Endodermal cell (in vitro differentiated cells): ENCODE measurements at regions not wholly inside any gene's neighbourhood (a gene's known extent, or its start where the extent isn't known, plus 50 kb on each side); places are given as distances from the start of the nearest gene placed in this dataset.

ENCODE experiments used
- DNase-seq: peaks from one replicate; pipeline ENCODE4 v3.0.0-alpha.2; 2017
- H3K27ac ChIP-seq: 2 replicates; pipeline ENCODE4 v1.5.1; 2013; ENCODE audit warnings: mild to moderate bottlenecking, low read depth, low read length, moderate library complexity
- H3K27me3 ChIP-seq: 2 replicates; pipeline ENCODE4 v1.6.1; 2013; ENCODE audit warnings: mild to moderate bottlenecking, low read length, moderate library complexity; ENCODE audit not compliant: insufficient read depth, control insufficient read depth, poor library complexity, severe bottlenecking
- H3K36me3 ChIP-seq: 2 replicates; pipeline ENCODE4 v1.7.0; 2013; ENCODE audit warnings: mild to moderate bottlenecking, low read length, moderate library complexity; ENCODE audit not compliant: control insufficient read depth, insufficient read depth
- H3K4me1 ChIP-seq: one replicate; pipeline ENCODE4 v1.7.0; 2013; ENCODE audit warnings: low read length; ENCODE audit not compliant: control insufficient read depth, insufficient read depth
- H3K4me3 ChIP-seq: 2 replicates; pipeline ENCODE4 v1.5.1; 2013; ENCODE audit warnings: mild to moderate bottlenecking, low read length, moderate library complexity
- H3K9ac ChIP-seq: 2 replicates; pipeline ENCODE4 v1.6.1; 2013; ENCODE audit warnings: mild to moderate bottlenecking, low read length, moderate library complexity; ENCODE audit not compliant: poor library complexity, severe bottlenecking; ENCODE audit errors: extremely low read depth
- H3K9me3 ChIP-seq: 2 replicates; pipeline ENCODE4 v1.6.1; 2013; ENCODE audit warnings: mild to moderate bottlenecking, low read length, moderate library complexity; ENCODE audit not compliant: control insufficient read depth
- H3K27ac Mint-ChIP-seq: 2 replicates; pipeline ENCODE4 v1.8.0; 2020; ENCODE audit warnings: mixed read lengths
- H3K27me3 Mint-ChIP-seq: 2 replicates; pipeline ENCODE4 v1.8.0; 2021; ENCODE audit warnings: mild to moderate bottlenecking, mixed read lengths; ENCODE audit not compliant: insufficient read depth
- H3K36me3 Mint-ChIP-seq: 2 replicates; pipeline ENCODE4 v1.8.0; 2020; ENCODE audit warnings: low read depth, mixed read lengths
- H3K4me1 Mint-ChIP-seq: 2 replicates; pipeline ENCODE4 v1.8.0; 2020; ENCODE audit warnings: mixed read lengths
- H3K4me3 Mint-ChIP-seq: 2 replicates; pipeline ENCODE4 v1.8.0; 2020; ENCODE audit warnings: mild to moderate bottlenecking, moderate library complexity, mixed read lengths
- H3K9me3 Mint-ChIP-seq: 2 replicates; pipeline ENCODE4 v1.8.0; 2020; ENCODE audit warnings: mild to moderate bottlenecking, mixed read lengths
- WGBS, 2 experiments: methylation state at CpG; one replicate each; pipeline versions ENCODE4 v1.1.5 to v1.1.7; 2013; ENCODE audit warnings: missing lambda C conversion rate in 2 of 2, mixed read lengths in 1 of 2; ENCODE audit not compliant: insufficient coverage in 1 of 2, insufficient read length in 1 of 2; 5-methylcytosine and 5-hydroxymethylcytosine counted together
- TF ChIP-seq, protein P1 (sequence below): fragments of 200-600 bp; sonication (generic); conservative IDR thresholded peaks from 2 replicates; pipeline ENCODE4 v1.5.0; 2021; ENCODE audit warnings: antibody characterized with exemption, mild to moderate bottlenecking

DNA sequence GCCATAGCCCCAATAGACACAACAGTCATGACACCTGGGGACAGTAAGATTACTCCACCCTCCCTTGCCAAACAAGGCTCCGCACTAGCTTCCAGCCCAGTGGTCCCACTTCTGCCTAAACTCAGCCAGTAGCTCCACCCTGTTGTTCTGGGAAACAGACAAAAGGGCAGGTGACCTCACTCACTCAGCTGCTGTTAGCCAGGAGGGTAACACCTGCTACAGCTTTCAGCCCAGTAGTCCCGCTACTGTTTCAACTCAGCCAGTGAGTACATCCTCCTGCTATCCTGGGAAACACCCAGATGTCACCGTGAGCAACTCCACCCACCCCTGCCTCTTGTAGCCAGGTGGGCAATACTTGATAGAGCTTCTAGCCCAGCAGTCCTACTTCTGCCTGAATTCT is 162.7 kb upstream of the CPXCR1 start:
- TF ChIP-seq, protein P1, sequence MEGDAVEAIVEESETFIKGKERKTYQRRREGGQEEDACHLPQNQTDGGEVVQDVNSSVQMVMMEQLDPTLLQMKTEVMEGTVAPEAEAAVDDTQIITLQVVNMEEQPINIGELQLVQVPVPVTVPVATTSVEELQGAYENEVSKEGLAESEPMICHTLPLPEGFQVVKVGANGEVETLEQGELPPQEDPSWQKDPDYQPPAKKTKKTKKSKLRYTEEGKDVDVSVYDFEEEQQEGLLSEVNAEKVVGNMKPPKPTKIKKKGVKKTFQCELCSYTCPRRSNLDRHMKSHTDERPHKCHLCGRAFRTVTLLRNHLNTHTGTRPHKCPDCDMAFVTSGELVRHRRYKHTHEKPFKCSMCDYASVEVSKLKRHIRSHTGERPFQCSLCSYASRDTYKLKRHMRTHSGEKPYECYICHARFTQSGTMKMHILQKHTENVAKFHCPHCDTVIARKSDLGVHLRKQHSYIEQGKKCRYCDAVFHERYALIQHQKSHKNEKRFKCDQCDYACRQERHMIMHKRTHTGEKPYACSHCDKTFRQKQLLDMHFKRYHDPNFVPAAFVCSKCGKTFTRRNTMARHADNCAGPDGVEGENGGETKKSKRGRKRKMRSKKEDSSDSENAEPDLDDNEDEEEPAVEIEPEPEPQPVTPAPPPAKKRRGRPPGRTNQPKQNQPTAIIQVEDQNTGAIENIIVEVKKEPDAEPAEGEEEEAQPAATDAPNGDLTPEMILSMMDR, result no peak
- Histone ChIP-seq H3K4me3 (no peak overlapping the region), H3K27me3 (no peaks in the 10 kb centered on the region), H3K9ac (no peak overlapping the region), H3K27ac (no peak overlapping the region), H3K4me1 (no peaks in the 10 kb centered on the region), H3K36me3 (no peaks in the 10 kb centered on the region), H3K9me3 (no peaks in the 10 kb centered on the region)
- no peaks in the 10 kb centered on the region for H3K4me1 Mint-ChIP-seq
- H3K27ac Mint-ChIP-seq, result no peak overlapping the region
- peaks cover 11% of the 10 kb centered on the region for H3K9me3 Mint-ChIP-seq
- WGBS, 2 experiments, result 95% methylated on average over 3 of the region's 3 CpGs; no CpG with 5 or more reads in 1 of the 2 experiments
- H3K4me3 Mint-ChIP-seq, result no peak overlapping the region
- H3K36me3 Mint-ChIP-seq, result no peaks in the 10 kb centered on the region
- DNase-seq, result no peak
- H3K27me3 Mint-ChIP-seq, result no peaks in the 10 kb centered on the region

DNA sequence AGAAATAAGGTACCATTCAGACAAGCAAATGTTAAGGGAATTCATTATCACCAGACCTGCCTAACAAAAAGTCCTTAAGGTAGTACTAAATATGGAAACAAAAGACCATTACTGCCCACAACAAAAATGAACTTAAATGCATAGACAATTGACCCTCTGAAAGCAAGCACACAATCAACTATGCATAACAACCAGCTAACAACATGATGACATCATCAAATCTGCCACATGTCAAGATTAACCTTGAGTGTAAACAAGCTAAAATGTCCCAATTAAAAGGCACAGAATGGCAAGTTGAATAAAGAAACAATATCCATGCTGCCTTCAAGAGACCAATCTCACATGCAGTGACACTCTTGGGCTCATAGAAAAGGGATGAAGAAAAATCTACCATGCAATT is 160.7 kb upstream of the CPXCR1 start:
- no peak overlapping the region for H3K27ac ChIP-seq
- no peaks in the 10 kb centered on the region for H3K27me3 ChIP-seq
- Mint-ChIP-seq H3K9me3 (peaks cover 9% of the 10 kb centered on the region), H3K27me3 (no peaks in the 10 kb centered on the region), H3K27ac (no peak overlapping the region), H3K36me3 (no peaks in the 10 kb centered on the region), H3K4me3 (no peak overlapping the region), H3K4me1 (no peaks in the 10 kb centered on the region)
- TF ChIP-seq, protein P1, result no peak
- DNase-seq, result no peak
- H3K4me1 ChIP-seq, result no peaks in the 10 kb centered on the region
- H3K9ac ChIP-seq, result no peak overlapping the region
- no peaks in the 10 kb centered on the region for H3K36me3 ChIP-seq
- H3K4me3 ChIP-seq, result no peak overlapping the region
- no peaks in the 10 kb centered on the region for H3K9me3 ChIP-seq

DNA sequence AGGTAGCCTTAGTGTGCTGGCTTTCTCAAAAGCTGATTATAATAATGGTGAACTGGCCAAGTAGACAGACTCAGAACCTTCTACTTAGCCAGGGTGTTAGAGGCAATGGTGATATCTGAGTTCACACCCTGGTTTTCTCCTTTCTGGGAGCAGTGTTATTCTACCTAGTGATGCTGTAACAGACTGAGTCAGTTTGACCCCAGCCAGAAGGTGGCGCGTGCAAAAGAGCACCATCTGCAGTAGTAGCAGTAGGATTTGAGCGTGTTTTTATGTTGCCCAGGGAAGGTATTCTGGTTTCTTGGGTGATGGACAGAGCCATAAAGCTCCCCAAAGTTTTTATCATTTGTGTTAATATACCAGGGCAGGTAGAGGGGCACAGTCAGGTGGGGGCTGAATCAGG is 143.8 kb upstream of the CPXCR1 start:
- no peaks in the 10 kb centered on the region for H3K4me1 ChIP-seq
- no peaks in the 10 kb centered on the region for H3K27me3 ChIP-seq
- Mint-ChIP-seq H3K27ac (no peak overlapping the region), H3K36me3 (no peaks in the 10 kb centered on the region), H3K4me1 (peaks cover 8% of the 10 kb centered on the region), H3K27me3 (no peaks in the 10 kb centered on the region), H3K9me3 (peaks cover 15% of the 10 kb centered on the region), H3K4me3 (no peak overlapping the region)
- no peak overlapping the region for H3K4me3 ChIP-seq
- H3K9me3 ChIP-seq, result peaks cover 9% of the 10 kb centered on the region
- no peaks in the 10 kb centered on the region for H3K36me3 ChIP-seq
- H3K9ac ChIP-seq, result no peak overlapping the region
- TF ChIP-seq, protein P1, result peak; percentile 53
- WGBS, 2 experiments, result 92% methylated on average over 3 of the region's 3 CpGs; no CpG with 5 or more reads in 1 of the 2 experiments
- no peak overlapping the region for H3K27ac ChIP-seq
- DNase-seq, result peak; percentile 60
